T-helper 1 cell (primary cell): ENCODE measurements at regions not wholly inside any gene's neighbourhood (a gene's known extent, or its start where the extent isn't known, plus 50 kb on each side); places are given as distances from the start of the nearest gene placed in this dataset.
"Not testable (repeated sequence)": the region's sequence is repeated elsewhere in the genome, so short reads cannot be mapped to it uniquely, and the experiment has no call there.

Experiments
- DNase-seq, 5 donors: peaks; one replicate each; pipeline ENCODE4 v3.0.0-alpha.2; 2012 to 2020

DNA sequence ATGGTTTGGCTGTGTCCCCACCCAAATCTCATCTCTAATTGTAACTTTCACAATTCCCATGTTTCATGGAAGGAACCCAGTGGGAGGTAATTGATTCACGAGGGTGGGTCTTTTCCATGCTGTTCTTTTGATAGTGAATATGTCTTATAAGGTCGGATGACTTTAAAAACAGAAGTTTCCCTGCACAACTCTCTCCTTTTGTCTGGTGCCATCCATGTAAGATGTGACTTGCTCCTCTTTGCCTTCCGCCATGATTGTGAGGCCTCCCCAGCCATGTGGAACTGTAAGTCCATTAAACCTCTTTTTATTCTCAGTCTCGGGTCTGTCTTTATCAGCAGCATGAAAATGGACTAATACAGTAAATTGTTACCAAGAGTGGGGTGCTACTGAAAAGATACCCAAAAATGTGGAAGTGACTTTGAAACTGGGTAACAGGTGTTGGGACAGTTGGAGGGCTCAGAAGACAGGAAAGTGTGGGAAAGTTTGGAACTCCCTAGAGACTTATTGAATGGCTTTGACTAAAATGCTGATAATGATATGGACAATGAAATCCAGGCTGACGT lies 251.4 kb upstream of the GK2 start:
- not testable (repeated sequence) for DNase-seq

DNA sequence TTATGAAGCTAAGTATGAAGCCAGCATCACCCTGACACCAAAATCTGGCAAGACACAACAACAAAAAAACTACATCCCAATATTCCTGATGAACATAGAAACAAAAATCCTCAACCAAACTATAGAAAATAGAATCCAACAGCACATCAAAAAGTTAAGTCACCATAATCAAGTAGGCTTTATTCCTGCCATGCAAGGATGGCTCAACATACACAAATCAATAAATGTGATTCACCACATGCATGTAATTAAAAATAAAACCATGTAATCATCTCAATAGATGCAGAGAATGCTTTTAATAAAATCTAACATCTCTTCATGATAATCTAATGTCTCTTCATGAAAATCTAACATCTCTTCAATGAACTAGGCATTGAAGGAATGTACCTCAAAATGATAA lies 249.4 kb upstream of the GK2 start:
- no peak for DNase-seq

DNA sequence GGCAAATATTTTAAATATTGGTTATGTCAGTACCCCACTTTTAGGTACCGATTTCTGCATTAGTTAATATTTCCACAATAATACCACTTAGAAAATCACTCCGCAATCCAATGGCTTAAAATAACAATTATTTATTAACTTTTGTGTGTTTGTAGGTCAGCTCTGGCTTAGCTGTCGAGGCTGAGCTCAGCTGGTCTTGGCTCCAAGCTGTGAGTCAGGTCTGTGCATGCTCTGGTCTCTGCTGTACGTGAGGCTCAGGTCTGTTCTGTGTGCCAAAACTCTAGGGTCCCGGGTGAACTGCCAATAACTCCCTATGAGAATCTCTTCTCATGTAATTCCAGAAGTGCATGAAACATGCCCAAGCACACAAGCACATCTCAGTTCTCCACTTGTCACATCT lies 245.8 kb upstream of the GK2 start:
- no peak for DNase-seq

DNA sequence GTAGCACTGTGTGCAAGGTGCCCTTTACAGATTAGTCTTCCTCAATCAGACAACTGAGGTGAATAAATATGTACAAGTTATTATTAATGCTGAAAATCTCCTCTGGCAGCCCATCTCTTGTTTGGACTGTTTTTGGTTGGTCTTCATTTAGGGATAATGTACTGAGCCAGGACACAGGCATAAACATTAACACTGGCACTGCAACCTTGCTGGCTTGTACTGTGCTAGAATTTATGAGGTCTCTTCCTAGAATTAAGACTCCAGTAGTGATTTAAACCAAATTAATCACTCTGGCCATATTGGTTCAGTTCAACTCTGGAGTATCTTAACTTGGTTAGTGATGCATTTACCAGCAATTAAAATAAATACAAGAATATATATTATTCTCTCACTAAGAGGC lies 244.7 kb upstream of the GK2 start:
- DNase-seq: no peak

DNA sequence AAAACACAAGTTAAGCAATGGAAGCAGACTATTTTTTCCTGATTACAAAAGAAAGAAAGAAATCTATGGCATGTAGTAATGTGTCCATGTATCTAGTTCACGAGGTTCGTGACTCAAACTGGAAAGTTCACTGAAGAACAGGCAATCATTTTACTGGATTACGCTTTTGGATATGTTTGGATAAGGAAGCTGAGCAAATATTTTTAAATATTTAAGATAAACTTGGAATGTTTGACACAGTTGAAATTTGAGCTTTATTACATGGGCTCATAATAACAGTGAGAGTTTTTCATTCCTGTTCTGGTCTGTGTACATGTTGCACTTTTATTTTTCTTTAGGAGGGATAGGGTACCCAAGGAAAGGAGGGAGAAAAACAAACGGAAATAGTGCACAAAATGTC lies 244.2 kb upstream of the GK2 start:
- no peak for DNase-seq

DNA sequence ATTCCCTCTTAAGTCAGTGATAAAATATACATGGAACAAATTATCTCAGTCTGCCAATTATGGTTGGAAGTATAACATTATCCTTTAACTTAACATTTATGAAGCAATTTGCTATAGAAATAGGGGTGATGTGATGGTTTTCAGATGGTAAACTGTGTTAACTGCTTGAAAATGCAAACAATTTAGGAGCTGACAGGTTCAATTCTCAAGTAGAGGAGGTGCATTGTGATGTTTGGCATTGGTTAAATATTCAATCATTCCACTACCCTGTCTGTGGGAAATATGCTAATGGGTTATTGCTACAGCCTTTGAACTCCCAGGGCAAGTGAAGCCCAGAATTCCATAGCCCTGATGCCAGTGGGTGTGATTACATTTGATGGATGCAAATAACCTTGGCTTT lies 243.4 kb upstream of the GK2 start:
- DNase-seq: no peak

DNA sequence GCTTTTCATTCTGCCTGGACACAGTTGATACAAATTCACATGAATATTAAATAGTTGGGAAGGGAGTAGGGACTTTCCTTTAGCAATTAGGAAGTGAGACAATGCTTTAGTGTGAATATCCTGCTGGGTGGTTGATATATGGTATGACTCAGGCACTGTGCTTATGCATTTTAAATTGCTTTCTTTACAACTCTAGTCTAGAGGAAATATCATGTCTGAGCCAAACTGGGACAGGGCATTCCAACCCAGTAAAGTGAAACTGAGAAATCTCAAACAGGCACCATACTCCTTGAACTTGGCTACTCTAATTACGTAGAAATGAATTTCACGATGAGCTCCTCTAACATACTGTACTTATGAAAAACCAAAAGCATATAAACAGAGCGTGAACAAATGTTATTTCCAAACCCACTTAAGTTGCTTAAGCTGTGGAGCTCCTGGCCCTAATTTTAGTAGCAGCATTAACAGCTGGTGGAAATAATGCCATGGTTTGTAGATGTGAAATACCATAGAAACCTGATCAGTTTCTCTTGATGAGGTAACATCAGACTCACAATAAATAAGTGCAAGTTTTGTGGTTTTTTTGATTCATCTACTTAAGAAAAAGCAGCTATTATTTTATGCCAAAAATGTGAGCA lies 242.9 kb upstream of the GK2 start:
- DNase-seq: no peak

DNA sequence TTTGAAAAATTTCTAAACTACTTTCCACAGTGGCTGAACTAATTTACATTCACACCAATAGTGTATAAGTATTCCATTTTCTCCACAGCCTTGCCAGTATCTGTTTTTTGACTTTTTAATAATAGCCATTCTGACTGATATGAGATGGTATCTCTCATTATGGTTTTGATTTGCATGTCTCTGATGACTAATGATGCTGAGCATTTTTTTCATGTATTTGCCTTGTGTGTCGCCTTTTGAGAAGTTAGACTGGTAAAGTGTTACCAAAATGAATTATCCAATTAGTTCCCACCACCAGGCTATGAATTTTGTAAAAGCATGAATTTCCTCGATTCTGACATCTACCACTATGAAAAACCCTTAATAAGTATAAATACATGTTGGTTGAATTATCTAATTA lies 242.2 kb upstream of the GK2 start:
- DNase-seq: no peak

DNA sequence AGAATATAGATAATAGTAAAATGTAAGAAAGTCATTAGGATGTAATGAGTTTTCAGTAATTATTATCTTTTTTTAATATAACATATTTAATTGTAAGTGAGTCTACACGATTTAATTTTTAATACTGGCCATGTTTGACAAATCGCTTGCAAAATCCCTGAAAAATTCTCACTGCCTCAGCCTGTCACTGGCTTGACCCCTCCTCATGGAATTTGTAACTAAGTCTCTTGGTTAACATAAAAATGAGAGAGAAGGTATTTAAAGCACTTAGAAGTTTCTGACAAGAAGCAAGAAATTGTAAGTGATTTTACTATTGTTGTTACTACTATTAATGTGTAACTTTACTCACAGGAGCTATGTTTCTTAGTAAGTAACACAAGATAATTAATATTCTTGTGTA lies 237.9 kb upstream of the GK2 start:
- no peak for DNase-seq

DNA sequence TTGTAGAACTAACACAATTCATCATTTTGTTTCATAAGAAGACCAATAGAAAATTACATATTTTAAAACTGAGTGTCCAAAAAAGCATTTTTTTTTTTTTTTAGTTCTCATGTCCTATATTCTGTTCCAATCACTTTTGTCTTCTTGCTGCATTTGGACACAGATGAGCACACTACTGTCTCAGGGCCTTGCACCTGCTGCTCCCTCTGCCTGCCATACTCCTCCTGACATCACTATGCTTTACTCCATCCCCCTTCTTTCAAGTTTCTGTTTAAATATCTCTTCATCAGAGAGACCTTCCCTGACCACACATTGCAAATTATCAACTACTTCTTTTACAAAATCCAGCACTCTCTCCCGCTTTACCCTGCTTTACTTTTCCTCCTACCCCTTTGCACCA lies 230.7 kb upstream of the GK2 start:
- DNase-seq: no peak

DNA sequence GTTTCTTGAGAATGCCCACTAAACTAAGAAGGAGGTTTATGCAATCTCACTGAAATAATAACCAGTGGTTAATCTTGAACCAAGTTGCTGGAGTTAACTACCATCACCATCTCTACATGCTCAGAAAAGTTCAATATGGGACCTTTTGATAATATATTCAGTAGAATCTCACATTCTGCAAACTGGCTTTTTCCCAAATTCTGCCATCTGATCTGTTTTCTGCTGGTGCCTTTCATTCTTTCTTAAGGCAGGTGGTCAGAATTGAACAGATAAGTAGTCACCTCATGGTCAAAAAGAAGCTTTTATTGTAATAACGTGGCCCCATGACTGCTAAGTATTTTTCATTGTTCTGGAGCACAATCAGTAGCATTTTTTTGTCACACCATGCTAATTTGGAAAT lies 229.0 kb upstream of the GK2 start:
- no peak for DNase-seq

DNA sequence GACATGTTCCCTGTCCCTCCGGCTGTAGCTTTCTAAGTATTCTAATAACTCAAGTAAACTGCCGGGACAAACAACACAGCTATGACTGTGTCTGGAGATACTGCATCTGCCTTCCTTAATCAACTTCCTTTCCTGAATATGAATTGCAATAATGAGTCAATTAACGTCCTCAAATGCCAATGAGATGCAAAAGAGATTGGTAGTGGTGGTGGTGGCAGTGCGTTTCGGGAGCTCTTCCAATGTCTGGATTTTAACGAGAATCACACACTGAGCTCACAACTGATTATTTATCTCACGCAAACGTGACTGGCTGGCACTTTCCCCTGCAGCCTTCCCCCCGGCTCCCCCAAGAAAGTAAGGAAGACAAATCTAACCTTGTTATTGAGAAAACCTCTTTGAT lies 226.1 kb upstream of the GK2 start:
- no peak for DNase-seq

DNA sequence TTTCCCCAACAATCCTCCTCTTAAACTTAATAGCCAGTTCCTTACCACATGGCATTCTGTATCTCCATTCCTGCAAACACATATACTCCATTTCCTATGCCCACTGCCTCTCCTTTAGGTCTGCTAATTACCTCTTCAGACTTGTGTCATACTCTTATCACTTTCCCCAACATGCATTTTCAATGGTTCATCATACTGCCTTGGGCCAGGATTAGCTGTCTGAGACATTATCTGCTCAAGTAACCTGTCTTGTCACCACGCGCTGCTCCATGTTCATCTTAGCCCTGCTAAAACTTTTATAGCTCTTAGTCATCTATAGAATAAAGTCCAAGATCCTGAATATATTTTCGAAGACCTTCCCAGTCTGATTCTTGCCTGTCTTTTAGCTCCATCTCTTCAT lies 224.1 kb upstream of the GK2 start:
- DNase-seq: no peak

DNA sequence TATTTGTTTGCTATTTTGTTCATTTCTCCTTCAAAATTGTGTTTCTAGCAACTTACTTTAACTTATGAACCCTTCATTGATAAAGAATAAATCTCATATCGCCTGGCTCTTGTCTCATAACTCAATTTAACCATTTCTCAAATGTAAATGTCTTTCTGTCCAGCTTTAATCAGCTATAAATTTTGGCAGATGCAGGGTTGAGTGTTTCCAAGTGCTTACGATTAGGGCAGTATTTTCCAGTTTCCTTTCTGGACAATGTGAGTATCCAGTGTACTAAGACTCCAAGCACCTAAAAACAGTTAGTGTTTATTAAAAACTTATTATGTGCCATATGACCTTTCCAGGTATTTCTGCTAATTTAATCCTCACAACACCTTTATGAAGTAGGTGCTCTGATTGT lies 218.6 kb upstream of the GK2 start:
- no peak for DNase-seq

DNA sequence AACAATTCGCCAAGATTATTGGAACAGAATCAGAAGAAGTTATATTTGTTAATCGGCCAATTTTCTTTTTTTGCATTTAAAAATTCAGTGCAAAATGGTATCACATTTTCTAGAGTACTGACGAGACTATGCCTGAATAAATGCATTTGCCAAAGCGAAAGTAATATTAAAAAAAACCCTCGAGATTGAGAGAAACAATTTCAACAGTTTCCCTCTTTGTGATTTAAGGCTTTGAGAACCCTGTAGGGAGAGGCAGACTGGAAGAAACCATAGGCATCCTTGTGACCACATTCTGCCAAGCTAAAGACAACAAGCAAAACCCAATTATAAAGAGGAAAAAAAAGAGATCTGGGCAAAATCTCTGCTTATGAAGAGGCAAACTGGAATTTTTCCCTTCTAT lies 218.1 kb upstream of the GK2 start:
- DNase-seq: no peak

DNA sequence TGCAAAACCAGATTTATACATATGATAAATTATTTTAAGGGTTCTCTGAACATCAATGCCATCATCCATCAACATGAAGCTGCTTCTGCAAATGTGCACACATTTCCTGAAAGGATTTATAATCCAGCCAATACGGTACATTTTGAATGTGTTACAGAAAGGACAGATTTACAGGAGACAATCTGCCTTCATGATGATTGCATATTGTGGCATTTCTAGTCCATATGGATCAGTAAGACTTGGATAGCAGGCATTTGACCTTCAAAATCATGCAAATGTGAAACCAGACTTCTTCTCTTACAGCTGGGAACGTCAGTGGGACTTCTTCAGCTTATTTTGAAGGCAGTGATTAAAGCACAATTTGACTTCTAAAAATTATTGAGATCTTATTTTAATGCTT lies 217.3 kb upstream of the GK2 start:
- DNase-seq: no peak

DNA sequence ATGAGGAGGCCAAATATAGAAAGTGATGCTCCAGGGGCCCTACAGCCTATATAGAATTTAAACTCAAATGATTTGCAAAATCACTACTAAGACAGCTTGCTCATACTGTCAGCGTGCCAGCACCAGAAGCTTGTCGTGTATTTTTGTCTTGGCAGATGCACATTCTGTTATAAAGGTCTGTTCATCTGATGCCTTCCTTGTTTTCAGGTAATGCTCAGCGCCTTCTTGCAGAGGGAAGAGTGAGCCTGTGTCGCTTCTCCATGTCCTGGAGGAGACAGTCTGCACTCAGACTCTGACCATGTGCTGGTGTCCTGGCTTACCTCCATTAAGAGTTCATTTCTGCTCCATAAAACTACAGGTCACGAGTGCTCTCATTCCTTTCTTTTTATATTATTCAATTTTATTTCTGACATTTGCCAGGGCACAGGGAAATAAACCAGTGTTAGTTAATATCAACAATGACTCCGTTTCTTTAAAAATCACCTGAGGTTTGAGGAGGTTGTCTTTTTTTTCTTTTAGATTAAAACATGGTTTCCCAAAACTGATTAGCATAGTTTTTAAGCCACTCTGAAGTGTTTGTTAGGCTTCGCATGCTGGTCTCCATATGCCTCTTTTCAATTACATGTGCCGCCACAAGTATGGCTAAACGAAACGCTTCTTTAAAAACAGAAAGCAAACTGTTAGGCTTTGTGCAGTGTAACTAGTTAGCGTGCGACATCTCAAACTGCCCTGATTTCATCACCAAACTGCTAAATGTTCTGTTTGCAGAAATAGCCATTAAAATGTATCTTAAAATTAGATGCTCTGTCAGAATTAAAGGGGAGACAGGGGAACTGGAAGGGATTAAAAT lies 215.2 kb upstream of the GK2 start:
- DNase-seq: no peak

DNA sequence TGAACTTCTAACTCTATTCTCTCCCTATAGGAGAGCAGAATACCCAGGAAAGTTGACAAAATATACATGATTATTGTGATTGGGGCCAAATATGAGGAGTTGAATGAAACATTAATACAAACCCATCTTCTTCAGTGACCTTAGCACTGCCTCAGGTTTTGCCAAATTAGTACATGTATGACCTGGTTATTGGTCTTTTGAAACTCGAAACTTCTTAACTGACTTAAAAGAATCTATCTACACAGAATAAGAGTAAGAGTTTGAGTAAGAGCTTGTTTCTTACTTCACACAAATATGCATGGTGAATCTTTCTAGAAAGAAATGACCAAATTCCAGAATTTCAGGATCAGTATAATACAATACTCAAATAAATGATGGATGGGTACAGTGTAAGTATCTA lies 213.0 kb upstream of the GK2 start:
- DNase-seq: no peak

DNA sequence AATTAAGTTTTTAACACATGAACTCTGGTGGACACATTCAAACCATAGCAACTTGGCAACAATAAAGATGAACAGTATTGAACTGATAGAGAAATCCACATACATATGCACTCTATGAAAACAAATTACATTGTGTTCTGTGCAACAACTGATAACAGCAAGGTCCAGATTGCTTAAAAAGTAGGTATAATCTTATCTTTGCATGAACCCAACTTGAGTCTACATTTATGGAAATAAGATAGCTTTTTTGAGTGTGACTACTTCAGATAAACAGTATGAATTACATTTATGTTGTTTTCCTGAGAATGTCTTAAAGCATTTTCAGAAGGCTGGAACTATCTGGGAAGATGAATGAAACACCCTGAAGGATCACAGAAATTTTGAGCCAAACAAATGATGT lies 212.6 kb upstream of the GK2 start:
- no peak for DNase-seq

DNA sequence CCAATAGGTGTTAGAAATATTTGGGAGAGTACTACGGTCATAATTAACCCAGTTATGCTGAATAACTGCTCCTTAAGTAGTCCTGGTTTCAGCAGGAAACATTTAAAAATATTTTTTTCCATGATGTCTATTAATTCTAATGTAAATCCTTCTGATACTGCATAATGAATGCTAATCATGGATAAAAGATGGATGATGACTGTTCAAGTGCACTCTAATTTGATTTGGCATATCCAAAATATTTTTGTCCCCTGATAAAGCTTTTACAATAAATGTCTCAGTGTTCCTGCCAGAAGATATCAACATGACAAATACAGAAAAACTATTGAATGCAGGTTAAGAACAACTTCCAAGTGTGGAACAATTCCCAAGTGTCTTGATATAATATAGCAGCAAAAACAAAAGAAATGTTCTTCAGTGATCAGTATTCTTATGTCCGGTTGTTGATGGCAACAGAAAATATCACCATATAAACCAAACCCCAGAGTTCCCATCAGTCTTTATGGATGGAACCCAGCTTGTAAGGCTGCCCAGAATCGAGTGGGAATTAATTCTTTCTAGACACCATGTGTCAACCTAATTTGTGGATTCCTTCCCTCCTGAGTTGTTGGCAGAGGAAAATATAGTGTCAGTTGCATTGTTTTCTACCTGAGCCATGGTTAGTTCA lies 205.4 kb upstream of the GK2 start:
- DNase-seq: no peak

DNA sequence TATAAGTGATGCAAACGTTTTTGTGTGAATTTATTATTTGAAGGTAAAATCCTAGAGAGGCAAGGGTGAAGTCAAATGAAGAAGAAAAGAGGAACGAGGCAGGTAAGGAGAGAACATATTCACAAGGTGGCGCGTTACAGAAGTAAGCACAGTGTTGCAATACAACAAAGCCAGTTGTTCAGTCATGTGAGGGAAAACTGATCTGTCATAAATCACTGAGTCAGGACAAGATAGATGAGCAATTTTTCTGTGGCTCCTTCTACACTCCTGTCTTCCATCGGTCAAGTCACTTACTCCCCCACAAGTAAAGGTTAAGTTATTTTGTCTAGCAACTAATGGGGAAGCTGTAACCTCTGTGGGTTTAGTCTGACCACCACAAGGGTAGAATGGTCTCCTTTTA lies 203.0 kb upstream of the GK2 start:
- no peak for DNase-seq

DNA sequence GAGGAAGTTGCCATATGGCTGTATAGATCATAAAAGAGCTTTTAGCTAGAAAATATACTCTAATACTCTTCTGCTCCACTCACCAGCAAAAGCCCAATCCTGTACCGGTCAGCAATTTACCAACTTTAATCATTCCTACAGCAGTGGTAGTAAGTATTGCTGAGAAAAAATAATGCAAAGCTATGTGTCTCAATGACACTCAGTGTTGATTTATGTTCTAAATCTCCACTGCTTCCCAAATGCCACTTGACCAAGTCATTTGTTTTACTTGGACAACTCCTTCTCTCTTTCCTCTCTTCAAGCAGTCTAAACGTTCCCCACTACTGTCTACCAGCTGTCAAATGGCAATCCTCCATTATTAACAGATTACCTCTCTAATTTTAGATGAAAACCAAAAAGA lies 201.8 kb upstream of the GK2 start:
- DNase-seq: no peak

DNA sequence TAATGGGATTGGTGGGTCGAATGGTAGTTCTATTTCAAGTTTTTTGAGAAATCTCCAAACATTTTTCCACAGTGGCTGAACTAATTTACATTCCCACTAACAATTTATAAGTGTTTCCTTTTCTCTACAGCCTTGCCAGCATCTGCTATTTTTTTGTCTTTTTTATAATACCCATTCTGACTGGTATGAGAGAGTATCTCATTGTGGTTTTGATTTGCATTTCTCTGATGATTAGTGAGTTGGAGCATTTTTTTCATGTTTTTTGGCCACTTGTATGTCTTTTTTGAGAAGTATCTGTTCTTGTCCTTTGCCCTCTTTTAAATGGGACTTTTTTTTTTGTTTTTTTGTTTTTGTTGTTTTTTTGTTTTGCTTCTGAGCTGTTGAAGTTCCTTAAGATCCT lies 200.0 kb upstream of the GK2 start:
- no peak for DNase-seq

DNA sequence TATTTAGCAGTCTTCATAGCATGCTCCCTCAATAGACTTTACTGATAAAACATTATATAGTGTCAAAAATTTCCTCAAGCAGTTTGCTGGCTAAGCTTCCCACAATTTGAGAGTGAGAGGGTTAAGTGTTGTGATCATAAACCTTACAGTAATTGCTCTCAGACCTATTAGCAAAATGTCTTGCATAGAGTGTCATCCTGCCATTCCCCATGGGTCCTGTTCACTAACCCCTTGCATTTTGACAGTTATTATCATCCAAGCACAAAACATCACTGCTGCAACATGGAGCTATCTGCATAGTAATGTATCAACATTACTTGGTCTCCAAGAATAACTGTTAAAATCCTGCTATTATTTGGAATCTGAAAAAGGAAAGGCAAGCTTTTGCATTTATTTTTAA lies 196.1 kb upstream of the GK2 start:
- DNase-seq: no peak
